ENCODE measurements at regions not wholly inside any gene's neighbourhood (a gene's known extent, or its start where the extent isn't known, plus 50 kb on each side); places are given as distances from the start of the nearest gene placed in this dataset.

DNA sequence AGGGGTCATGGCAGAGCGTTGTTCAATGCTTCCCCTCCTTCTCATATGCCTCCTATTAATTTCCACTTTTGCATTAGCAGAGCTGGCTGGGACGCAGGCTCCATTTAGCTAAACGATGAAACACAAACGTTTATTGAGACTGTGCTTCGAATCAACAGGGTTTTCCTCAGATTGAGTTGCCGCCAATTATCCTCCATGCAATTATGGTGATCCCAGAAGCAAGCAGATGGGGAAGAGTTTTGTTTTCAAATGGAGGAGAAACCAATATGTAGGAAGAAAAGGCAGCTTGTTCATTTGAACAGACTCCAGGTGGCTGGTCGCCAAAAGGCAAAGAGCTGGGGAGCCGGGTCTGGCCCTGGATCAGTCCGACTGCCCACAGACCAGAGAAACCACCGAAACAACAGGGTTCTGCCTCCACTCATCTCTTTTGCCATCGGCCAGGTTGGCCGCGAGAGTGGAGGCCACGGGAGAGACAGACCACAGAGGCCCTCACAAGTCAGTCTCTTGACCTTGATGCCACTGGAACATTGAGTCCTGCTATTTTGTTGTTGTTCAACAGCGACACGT is 184.8 kb downstream of the GBA3 start:
- H3K4me3 ChIP-seq (ENCODE audit: low read depth, low read length): no peak overlapping the region
- no peak for TF ChIP-seq CTCF (IDR thresholded peaks at IDR 0.05; ENCODE audit: insufficient read depth, low read length, missing control alignments)
- ChIA-PET CTCF (interaction anchor here (1.6 kb wide), 1 partner anchor 19 kb away, joined by 4 read pairs; no protein-coding TSS in a partner anchor), POLR2A (no interaction called here)
- no peak for DNase-seq (ENCODE audit: low read depth, low spot score)

GRCh38 chr4:22876270-22876669 is 183.5 kb downstream of the GBA3 start:
- CTCF ChIA-PET: no interaction called here
- H3K4me3 ChIP-seq (ENCODE audit: low read depth, low read length): no peak overlapping the region
- no peak for TF ChIP-seq CTCF (IDR thresholded peaks at IDR 0.05; ENCODE audit: insufficient read depth, low read length, missing control alignments)
- POLR2A ChIA-PET: no interaction called here
- DNase-seq (ENCODE audit: low read depth, low spot score): no peak

DNA sequence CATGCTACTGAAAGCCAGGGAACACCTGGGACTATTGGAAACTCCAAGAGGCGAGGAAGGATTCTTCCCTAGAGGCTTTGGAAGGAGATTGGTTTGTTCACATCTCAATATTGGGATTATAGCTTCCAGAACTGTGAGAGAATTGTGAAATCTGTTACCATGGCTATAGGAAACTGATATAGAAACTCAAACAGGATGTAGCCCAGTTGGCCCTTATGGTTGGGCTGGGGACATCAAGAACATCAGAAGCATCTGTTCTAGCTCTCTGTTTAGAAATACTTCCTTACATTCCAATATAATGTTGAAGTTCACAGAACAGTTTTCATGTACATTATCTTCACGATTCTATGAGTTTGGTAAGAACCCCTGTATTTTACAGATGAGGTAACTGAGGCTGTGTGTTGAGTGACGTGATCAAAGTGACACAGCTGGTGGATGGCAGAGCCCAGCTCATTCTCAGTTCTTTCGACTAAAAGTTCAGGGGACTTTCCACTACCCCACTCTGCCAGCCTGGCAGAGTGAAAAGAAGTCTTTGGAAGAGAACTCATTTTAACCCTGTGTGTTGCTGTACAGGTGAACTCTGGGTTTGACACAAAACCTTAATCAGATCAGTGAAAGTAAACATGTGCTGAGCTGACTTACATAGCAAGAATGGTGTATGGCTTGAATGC is 183.0 kb downstream of the GBA3 start:
- ChIA-PET CTCF (no interaction called here), POLR2A (no interaction called here)
- DNase-seq (ENCODE audit: low read depth, low spot score): no peak
- no peak for TF ChIP-seq CTCF (IDR thresholded peaks at IDR 0.05; ENCODE audit: insufficient read depth, low read length, missing control alignments)
- H3K4me3 ChIP-seq (ENCODE audit: low read depth, low read length): no peak overlapping the region

DNA sequence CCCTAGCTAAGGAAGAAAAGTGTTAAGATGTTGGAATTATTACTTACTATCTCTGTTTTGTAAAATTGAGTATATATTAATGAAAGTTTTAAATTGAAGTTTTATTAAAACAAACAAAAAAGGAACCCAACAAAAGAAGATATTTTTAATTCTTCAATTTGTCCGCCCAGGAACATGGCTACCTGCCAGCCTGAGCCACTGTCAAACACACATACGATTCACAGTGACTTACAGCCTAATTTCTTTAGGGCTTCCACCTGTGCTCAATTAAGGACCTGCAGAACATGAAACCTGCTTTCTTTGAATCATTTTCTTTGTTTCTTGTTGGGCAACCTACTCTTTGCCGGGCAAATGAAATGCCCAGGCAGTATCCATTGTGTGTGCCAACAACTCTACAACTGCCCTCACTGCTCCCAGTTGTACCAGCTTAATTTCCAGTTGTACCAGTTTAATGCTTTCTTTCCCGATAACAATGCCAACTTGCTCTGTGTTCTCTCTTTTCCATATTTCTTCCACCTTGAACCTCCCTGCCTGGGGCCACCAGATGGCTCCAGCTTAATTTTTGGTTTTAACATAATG is 181.7 kb downstream of the GBA3 start:
- ChIA-PET CTCF (interaction anchor here (0.7 kb wide), 1 partner anchor 23 kb away, joined by 4 read pairs; no protein-coding TSS in a partner anchor), POLR2A (no interaction called here)
- DNase-seq (ENCODE audit: low read depth, low spot score): no peak
- no peak overlapping the region for H3K4me3 ChIP-seq (ENCODE audit: low read depth, low read length)
- no peak for TF ChIP-seq CTCF (IDR thresholded peaks at IDR 0.05; ENCODE audit: insufficient read depth, low read length, missing control alignments)

DNA sequence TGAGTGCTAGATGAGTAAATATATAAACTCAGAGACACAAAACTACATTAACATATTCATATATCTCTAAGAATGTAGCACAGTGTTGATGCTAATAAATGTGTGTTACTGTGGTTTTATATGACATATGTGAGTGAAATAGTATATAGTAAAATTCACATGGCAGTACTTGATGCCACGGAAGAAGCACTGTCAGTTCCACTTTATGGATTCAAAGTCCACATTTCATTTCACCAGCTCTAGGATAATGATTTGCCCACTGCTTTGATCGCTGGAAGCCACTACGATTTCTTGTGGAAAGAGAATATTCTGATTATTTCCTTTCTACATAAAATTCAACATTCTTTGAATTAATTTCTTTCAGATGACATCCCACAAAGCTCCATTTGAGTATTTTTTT is 181.2 kb downstream of the GBA3 start:
- CTCF ChIA-PET: interaction anchor here (0.7 kb wide), 1 partner anchor 23 kb away, joined by 4 read pairs; no protein-coding TSS in a partner anchor
- no peak overlapping the region for H3K4me3 ChIP-seq (ENCODE audit: low read depth, low read length)
- no peak for DNase-seq (ENCODE audit: low read depth, low spot score)
- no peak for TF ChIP-seq CTCF (IDR thresholded peaks at IDR 0.05; ENCODE audit: insufficient read depth, low read length, missing control alignments)
- POLR2A ChIA-PET: no interaction called here

GRCh38 chr4:22870847-22871449 is 178.2 kb downstream of the GBA3 start:
- POLR2A ChIA-PET: no interaction called here

More at GRCh38 chr4:22870847-22871449, 178.2 kb downstream of the GBA3 start:
- TF ChIP-seq CTCF (IDR thresholded peaks at IDR 0.05; ENCODE audit: insufficient read depth, low read length, missing control alignments): no peak
- CTCF ChIA-PET: no interaction called here
- H3K4me3 ChIP-seq (ENCODE audit: low read depth, low read length): no peak overlapping the region
- DNase-seq (ENCODE audit: low read depth, low spot score): no peak

All from AG04449 (cell line).